Activated B cell treated with CpG ODN at 0.5 μM for 24 hours (primary cell): ENCODE measurements at regions not wholly inside any gene's neighbourhood (a gene's known extent, or its start where the extent isn't known, plus 50 kb on each side); places are given as distances from the start of the nearest gene placed in this dataset.
A peak's percentile ranks its signal among the peaks of the same experiment; 100 is the strongest.

ENCODE experiments used
- ATAC-seq: fragments of 200-7000 bp; cut with Tn5 transposase; one replicate; pipeline ENCODE4 v1.10.0; 2021; ENCODE audit warnings: low read depth, mild to moderate bottlenecking, moderate library complexity
- CTCF ChIA-PET: fragments of 350-600 bp; sonication (Branson Sonifier 250); formaldehyde crosslinking; loops from one replicate; lab custom pipeline; 2021; ENCODE audit warnings: antibody characterized with exemption; lab: Charles Lee
- POLR2A ChIA-PET: fragments of 350-600 bp; sonication (Branson Sonifier 250); formaldehyde crosslinking; loops from one replicate; lab custom pipeline; 2021; ENCODE audit warnings: antibody characterized with exemption; lab: Charles Lee
- DNase-seq: peaks from one replicate; pipeline ENCODE4 v3.0.0; 2022
- H3K27ac Mint-ChIP-seq: one replicate; pipeline ENCODE4 v1.8.0; 2020; ENCODE audit warnings: mixed read lengths
- H3K27me3 Mint-ChIP-seq: one replicate; pipeline ENCODE4 v1.8.0; 2021; ENCODE audit warnings: mixed read lengths
- H3K36me3 Mint-ChIP-seq: one replicate; pipeline ENCODE4 v1.8.0; 2021; ENCODE audit warnings: low read depth, mixed read lengths
- H3K4me1 Mint-ChIP-seq: one replicate; pipeline ENCODE4 v1.8.0; 2021; ENCODE audit warnings: mixed read lengths
- H3K4me3 Mint-ChIP-seq: one replicate; pipeline ENCODE4 v1.8.0; 2020; ENCODE audit warnings: mild to moderate bottlenecking, mixed read lengths
- H3K9me3 Mint-ChIP-seq: one replicate; pipeline ENCODE4 v1.8.0; 2020; ENCODE audit warnings: mixed read lengths
- CTCF ChIP-seq: fragments of 200-600 bp; IDR thresholded peaks from one replicate; pipeline ENCODE4 v1.8.0; 2022; ENCODE audit warnings: antibody characterized with exemption, mild to moderate bottlenecking
- intact Hi-C: fragments of 100-400 bp; cut with micrococcal nuclease; formaldehyde crosslinking; loops from one replicate; pipeline ENCODE4 v1.15.1; 2024

- peaks cover 9% of the 10 kb centered on the region for H3K27me3 Mint-ChIP-seq
- ChIA-PET POLR2A (no interaction called here), CTCF (no interaction called here)
- H3K9me3 Mint-ChIP-seq, result no peaks in the 10 kb centered on the region
- ATAC-seq (no peak), DNase-seq (no peak)
- H3K4me3 Mint-ChIP-seq, result no peak overlapping the region
- peaks cover 22% of the 10 kb centered on the region for H3K4me1 Mint-ChIP-seq
- TF ChIP-seq CTCF, result no peak
- no peak overlapping the region for H3K27ac Mint-ChIP-seq
- intact Hi-C loops, result loop anchor here (5.0 to 10.0 kb wide), 6 partner anchors 102 to 1146 kb away; no protein-coding TSS in a partner anchor
- H3K36me3 Mint-ChIP-seq, result no peaks in the 10 kb centered on the region
Measured at GRCh38 chr15:69578787-69579583, 126.4 kb downstream of the RPLP1 start.

GRCh38 chr15:69579950-69580618 lies 127.5 kb downstream of the RPLP1 start:
- H3K9me3 Mint-ChIP-seq, result no peaks in the 10 kb centered on the region
- no peak for TF ChIP-seq CTCF
- H3K4me1 Mint-ChIP-seq, result peaks cover 19% of the 10 kb centered on the region
- H3K4me3 Mint-ChIP-seq, result no peak overlapping the region
- DNase-seq, result no peak
- H3K27me3 Mint-ChIP-seq, result peaks cover 7% of the 10 kb centered on the region
- CTCF ChIA-PET, result no interaction called here
- no peak overlapping the region for H3K27ac Mint-ChIP-seq
- no peaks in the 10 kb centered on the region for H3K36me3 Mint-ChIP-seq
- intact Hi-C loops, result loop anchor here (5.0 to 10.0 kb wide), 7 partner anchors 87 to 1145 kb away; no protein-coding TSS in a partner anchor
- POLR2A ChIA-PET, result no interaction called here
- ATAC-seq, result no peak

GRCh38 chr15:69583626-69584025 lies 131.0 kb downstream of the RPLP1 start:
- Mint-ChIP-seq H3K36me3 (no peaks in the 10 kb centered on the region), H3K4me3 (peak overlapping the region; percentile 50), H3K27ac (no peak overlapping the region), H3K9me3 (no peaks in the 10 kb centered on the region), H3K27me3 (peaks cover 4% of the 10 kb centered on the region), H3K4me1 (peaks cover 12% of the 10 kb centered on the region)
- intact Hi-C loops, result loop anchor here (5.0 kb wide), 1 partner anchor 84 kb away; no protein-coding TSS in a partner anchor
- no peak for TF ChIP-seq CTCF
- POLR2A ChIA-PET, result interaction anchor here (1.1 kb wide), 1 partner anchor 172 kb away, joined by 3 read pairs; no protein-coding TSS in a partner anchor
- DNase-seq (no peak), ATAC-seq (peak; percentile 84)
- CTCF ChIA-PET, result interaction anchor here (0.6 kb wide), 1 partner anchor 513 kb away, joined by 4 read pairs; no protein-coding TSS in a partner anchor

- DNase-seq (no peak), ATAC-seq (no peak)
- Mint-ChIP-seq H3K27ac (no peak overlapping the region), H3K4me1 (peaks cover 12% of the 10 kb centered on the region), H3K9me3 (no peaks in the 10 kb centered on the region), H3K36me3 (no peaks in the 10 kb centered on the region), H3K4me3 (no peak overlapping the region), H3K27me3 (peaks cover 8% of the 10 kb centered on the region)
- ChIA-PET CTCF (no interaction called here), POLR2A (no interaction called here)
- intact Hi-C loops, result no loop called here
- TF ChIP-seq CTCF, result no peak
Measured at GRCh38 chr15:69585937-69586336, 133.3 kb downstream of the RPLP1 start.

GRCh38 chr15:69586721-69587120 lies 134.1 kb downstream of the RPLP1 start:
- CTCF ChIA-PET, result no interaction called here
- no peak for TF ChIP-seq CTCF
- no peak for DNase-seq
- H3K9me3 Mint-ChIP-seq, result no peaks in the 10 kb centered on the region
- no peak overlapping the region for H3K27ac Mint-ChIP-seq
- H3K27me3 Mint-ChIP-seq, result peaks cover 8% of the 10 kb centered on the region
- POLR2A ChIA-PET, result no interaction called here
- intact Hi-C loops, result no loop called here
- H3K4me3 Mint-ChIP-seq, result no peak overlapping the region
- no peaks in the 10 kb centered on the region for H3K36me3 Mint-ChIP-seq
- no peak for ATAC-seq
- H3K4me1 Mint-ChIP-seq, result peaks cover 12% of the 10 kb centered on the region
